ENCODE measurements at regions not wholly inside any gene's neighbourhood (a gene's known extent, or its start where the extent isn't known, plus 50 kb on each side); places are given as distances from the start of the nearest gene placed in this dataset.

GRCh38 chr20:10855778-10856177 lies 182.0 kb upstream of the JAG1 start:
- ChIA-PET POLR2A (no interaction called here), CTCF (no interaction called here)
- Histone ChIP-seq H3K27ac (ENCODE audit: low read length) (no peak overlapping the region), H3K36me3 (ENCODE audit: control insufficient read depth, insufficient read depth, low read length) (no peaks in the 10 kb centered on the region), H3K27me3 (ENCODE audit: control insufficient read depth, insufficient read depth, low read length) (no peaks in the 10 kb centered on the region), H3K9me3 (ENCODE audit: control insufficient read depth, insufficient read depth, low read depth, low read length) (no peaks in the 10 kb centered on the region), H3K4me3 (ENCODE audit: low read depth in 2 of 2, low read length in 2 of 2) (no peak overlapping the region), H3K4me1 (ENCODE audit: control insufficient read depth, insufficient read depth, low read length) (no peaks in the 10 kb centered on the region)
- no peak for ATAC-seq
- no TSS peak for BruUV-seq (replicated peaks)
- in situ Hi-C loops (cut with HindIII; ENCODE audit: low pct_unique_long_range_greater_than_20kb, low sequenced_read_pairs) = no loop called here
- no peak for DNase-seq (ENCODE audit: low read depth, low spot score)
- no peak for TF ChIP-seq CTCF (IDR thresholded peaks at IDR 0.05)
- intact Hi-C loops (cut with micrococcal nuclease; ENCODE audit: unreplicated experiment) = no loop called here

GRCh38 chr20:10856237-10857015 lies 182.6 kb upstream of the JAG1 start:
- TF ChIP-seq REST (IDR thresholded peaks at IDR 0.05; ENCODE audit: insufficient read depth in 1 of 2, low read depth in 2 of 2, low read length in 1 of 2) = no peak
- no peak for TF ChIP-seq CTCF (IDR thresholded peaks at IDR 0.05)
- no peak for TF ChIP-seq TCF7L2 (IDR thresholded peaks at IDR 0.05; ENCODE audit: low read depth, low read length)
- Histone ChIP-seq H3K27me3 (ENCODE audit: control insufficient read depth, insufficient read depth, low read length) (no peaks in the 10 kb centered on the region), H3K4me1 (ENCODE audit: control insufficient read depth, insufficient read depth, low read length) (peaks cover 3% of the 10 kb centered on the region; the same call in 1 of the 2 replicates), H3K36me3 (ENCODE audit: control insufficient read depth, insufficient read depth, low read length) (no peaks in the 10 kb centered on the region), H3K27ac (ENCODE audit: low read length) (no peak overlapping the region), H3K4me3 (ENCODE audit: low read depth in 2 of 2, low read length in 2 of 2) (no peak overlapping the region), H3K9me3 (ENCODE audit: control insufficient read depth, insufficient read depth, low read depth, low read length) (no peaks in the 10 kb centered on the region)
- BruUV-seq (replicated peaks) = no TSS peak
- ChIA-PET CTCF (no interaction called here), POLR2A (no interaction called here)
- DNase-seq (ENCODE audit: low read depth, low spot score) (no peak), ATAC-seq (no peak)
- intact Hi-C loops (cut with micrococcal nuclease; ENCODE audit: unreplicated experiment) (no loop called here), in situ Hi-C loops (cut with HindIII; ENCODE audit: low pct_unique_long_range_greater_than_20kb, low sequenced_read_pairs) (no loop called here)

All from Panc1 (cell line).